ENCODE measurements at regions not wholly inside any gene's neighbourhood (a gene's known extent, or its start where the extent isn't known, plus 50 kb on each side); places are given as distances from the start of the nearest gene placed in this dataset.

- TF ChIP-seq BHLHE40 (IDR thresholded peaks at IDR 0.05; ENCODE audit: low read depth, low read length), result no peak
Measured at GRCh38 chrX:76971393-76972376, 475.5 kb upstream of the FGF16 start (continued).

GRCh38 chrX:76977452-76977851 lies 469.7 kb upstream of the FGF16 start:
- DNase-seq, result no peak
- Histone ChIP-seq H4K5ac (ENCODE audit: low read depth, low read length) (no peak overlapping the region), H3K18ac (ENCODE audit: low read depth, low read length) (no peak overlapping the region), H3K9ac (ENCODE audit: low read depth, low read length) (no peak overlapping the region), H4K91ac (ENCODE audit: insufficient read depth, low read depth, low read length) (no peak overlapping the region), H3K56ac (ENCODE audit: extremely low read depth, insufficient read depth, low read length) (no peak overlapping the region), H3K14ac (replicated peaks; ENCODE audit: low read depth, low read length) (no peak overlapping the region), H3K27me3 (ENCODE audit: control insufficient read depth, insufficient read depth, low read length) (no peaks in the 10 kb centered on the region), H3K23ac (ENCODE audit: low read depth, low read length) (no peak overlapping the region), H4K20me1 (ENCODE audit: insufficient read depth, low read length) (no peaks in the 10 kb centered on the region), H3K27ac (ENCODE audit: insufficient read depth, low read length) (no peak overlapping the region), H3K4me2 (ENCODE audit: low read depth, low read length) (no peak overlapping the region), H3K9me3 (ENCODE audit: control insufficient read depth, insufficient read depth, low read length) (no peaks in the 10 kb centered on the region; the same call in 1 of the 2 replicates), H2AK9ac (replicated peaks; ENCODE audit: low read depth, low read length, poor library complexity) (no peak overlapping the region), H3K4me3 (ENCODE audit: insufficient read depth, low read depth, low read length) (no peak overlapping the region), H4K8ac (ENCODE audit: low read depth in 2 of 2, low read length in 2 of 2) (no peak overlapping the region), H2BK5ac (ENCODE audit: low read depth, low read length, poor library complexity, severe bottlenecking) (no peak overlapping the region), H2BK20ac (ENCODE audit: low read depth, low read length) (no peak overlapping the region), H3K4ac (ENCODE audit: low read depth, low read length) (no peak overlapping the region), H2AFZ (replicated peaks; ENCODE audit: low read length, poor library complexity) (no peak overlapping the region), H3K4me1 (ENCODE audit: control insufficient read depth, insufficient read depth, low read length) (no peaks in the 10 kb centered on the region), H2BK15ac (ENCODE audit: low read depth, low read length) (no peak overlapping the region), H2AK5ac (ENCODE audit: low read depth, low read length) (no peak overlapping the region), H3K79me1 (ENCODE audit: low read depth in 1 of 2, low read length in 2 of 2) (no peaks in the 10 kb centered on the region), H3K9me1 (ENCODE audit: insufficient read depth, low read length) (no peaks in the 10 kb centered on the region), H2BK120ac (ENCODE audit: low read depth, low read length) (no peak overlapping the region), H3K36me3 (ENCODE audit: control insufficient read depth, insufficient read depth, low read length) (no peaks in the 10 kb centered on the region)
- ChIA-PET CTCF (no interaction called here), POLR2A (ENCODE audit: unreplicated experiment) (no interaction called here)
- BruUV-seq (replicated peaks), result no TSS peak
- ATAC-seq (ENCODE audit: low read depth), result no peak
- dilution Hi-C loops (cut with HindIII; ENCODE audit: low sequenced_read_pairs, unreplicated experiment) (no loop called here), intact Hi-C loops (cut with micrococcal nuclease) (no loop called here), in situ Hi-C loops (cut with MboI; ENCODE audit: low sequenced_read_pairs) (no loop called here)
- no CpG with 5 or more reads among the region's 2 CpGs for WGBS, 2 experiments (ENCODE audit: extremely low coverage in 2 of 2, insufficient read length in 1 of 2)
- TF ChIP-seq MXI1 (IDR thresholded peaks at IDR 0.05; ENCODE audit: borderline replicate concordance, low read depth, low read length) (no peak), SMC3 (IDR thresholded peaks at IDR 0.05; ENCODE audit: low read depth, low read length) (no peak), POLR2A (IDR thresholded peaks at IDR 0.05; ENCODE audit: low read depth, low read length) (no peak), CEBPB (IDR thresholded peaks at IDR 0.05; ENCODE audit: low read depth, low read length) (no peak), USF2 (IDR thresholded peaks at IDR 0.05; ENCODE audit: low read depth, low read length) (no peak), BHLHE40 (IDR thresholded peaks at IDR 0.05; ENCODE audit: low read depth, low read length) (no peak), CHD1 (IDR thresholded peaks at IDR 0.05; ENCODE audit: low read depth, low read length) (no peak), FOS (IDR thresholded peaks at IDR 0.05; ENCODE audit: low read depth, low read length) (no peak), NFE2L2 (IDR thresholded peaks at IDR 0.05; ENCODE audit: low read depth, low read length) (no peak), ELK1 (IDR thresholded peaks at IDR 0.05; ENCODE audit: borderline replicate concordance, low read depth, low read length) (no peak), RAD21 (IDR thresholded peaks at IDR 0.05; ENCODE audit: low read length) (no peak), MAZ (IDR thresholded peaks at IDR 0.05; ENCODE audit: borderline replicate concordance, low read depth, low read length) (no peak), MAFK (IDR thresholded peaks at IDR 0.05; ENCODE audit: low read depth, low read length) (no peak)

Measured in IMR-90 (cell line).